ENCODE measurements at regions not wholly inside any gene's neighbourhood (a gene's known extent, or its start where the extent isn't known, plus 50 kb on each side); places are given as distances from the start of the nearest gene placed in this dataset.

GRCh38 chr20:11112832-11113231 is 439.0 kb upstream of the JAG1 start:
- CTCF ChIA-PET = no interaction called here
- BruUV-seq (replicated peaks) = no TSS peak
- dilution Hi-C loops (cut with HindIII; ENCODE audit: low sequenced_read_pairs, unreplicated experiment) = no loop called here

More at GRCh38 chr20:11112832-11113231, 439.0 kb upstream of the JAG1 start:
- no peak overlapping the region for H2AK9ac ChIP-seq (replicated peaks; ENCODE audit: low read depth, low read length, poor library complexity)
- in situ Hi-C loops (cut with MboI; ENCODE audit: low sequenced_read_pairs) (no loop called here), intact Hi-C loops (cut with micrococcal nuclease) (no loop called here)
- H3K4me3 ChIP-seq (ENCODE audit: insufficient read depth, low read depth, low read length) = no peak overlapping the region
- no peak overlapping the region for H2AFZ ChIP-seq (replicated peaks; ENCODE audit: low read length, poor library complexity)
- H3K4ac ChIP-seq (ENCODE audit: low read depth, low read length) = no peak overlapping the region
- peak; percentile 33 for DNase-seq
- no peaks in the 10 kb centered on the region for H4K20me1 ChIP-seq (ENCODE audit: insufficient read depth, low read length)
- H2BK5ac ChIP-seq (ENCODE audit: low read depth, low read length, poor library complexity, severe bottlenecking) = no peak overlapping the region
- H3K18ac ChIP-seq (ENCODE audit: low read depth, low read length) = no peak overlapping the region
- H3K9me1 ChIP-seq (ENCODE audit: insufficient read depth, low read length) = no peaks in the 10 kb centered on the region; the same call in 1 of the 2 replicates
- WGBS, 2 experiments (ENCODE audit: extremely low coverage in 2 of 2, insufficient read length in 1 of 2) = no CpG with 5 or more reads among the region's 2 CpGs
- H3K4me1 ChIP-seq (ENCODE audit: control insufficient read depth, insufficient read depth, low read length) = no peaks in the 10 kb centered on the region
- no peak overlapping the region for H2BK20ac ChIP-seq (ENCODE audit: low read depth, low read length)
- ATAC-seq (ENCODE audit: low read depth) = no peak
- no peak overlapping the region for H3K14ac ChIP-seq (replicated peaks; ENCODE audit: low read depth, low read length)
- no peak overlapping the region for H3K27ac ChIP-seq (ENCODE audit: insufficient read depth, low read length)
- no peak overlapping the region for H4K5ac ChIP-seq (ENCODE audit: low read depth, low read length)
- no peaks in the 10 kb centered on the region for H3K79me1 ChIP-seq (ENCODE audit: low read depth in 1 of 2, low read length in 2 of 2)
- no peak overlapping the region for H3K9ac ChIP-seq (ENCODE audit: low read depth, low read length)
- H2BK15ac ChIP-seq (ENCODE audit: low read depth, low read length) = no peak overlapping the region
- H2AK5ac ChIP-seq (ENCODE audit: low read depth, low read length) = no peak overlapping the region
- H4K91ac ChIP-seq (ENCODE audit: insufficient read depth, low read depth, low read length) = no peak overlapping the region
- no peak overlapping the region for H3K4me2 ChIP-seq (ENCODE audit: low read depth, low read length)
- TF ChIP-seq BHLHE40 (IDR thresholded peaks at IDR 0.05; ENCODE audit: low read depth, low read length) = no peak
- no peak for TF ChIP-seq RCOR1 (IDR thresholded peaks at IDR 0.05; ENCODE audit: insufficient replicate concordance, low read length)
- TF ChIP-seq USF2 (IDR thresholded peaks at IDR 0.05; ENCODE audit: low read depth, low read length) = no peak
- TF ChIP-seq MXI1 (IDR thresholded peaks at IDR 0.05; ENCODE audit: borderline replicate concordance, low read depth, low read length) = no peak
- no peak for TF ChIP-seq RAD21 (IDR thresholded peaks at IDR 0.05; ENCODE audit: low read length)
- TF ChIP-seq CEBPB (IDR thresholded peaks at IDR 0.05; ENCODE audit: low read depth, low read length) = no peak
- H3K56ac ChIP-seq (ENCODE audit: extremely low read depth, insufficient read depth, low read length) = no peak overlapping the region
- H3K23ac ChIP-seq (ENCODE audit: low read depth, low read length) = no peak overlapping the region
- H3K36me3 ChIP-seq (ENCODE audit: control insufficient read depth, insufficient read depth, low read length) = no peaks in the 10 kb centered on the region
- no peak overlapping the region for H4K8ac ChIP-seq (ENCODE audit: low read depth in 2 of 2, low read length in 2 of 2)
- no peaks in the 10 kb centered on the region for H3K27me3 ChIP-seq (ENCODE audit: control insufficient read depth, insufficient read depth, low read length)
- POLR2A ChIA-PET (ENCODE audit: unreplicated experiment) = no interaction called here
- no peak overlapping the region for H2BK120ac ChIP-seq (ENCODE audit: low read depth, low read length)
- H3K9me3 ChIP-seq (ENCODE audit: control insufficient read depth, insufficient read depth, low read length) = no peaks in the 10 kb centered on the region
